NCI-H187 (cell line): ENCODE measurements at regions not wholly inside any gene's neighbourhood (a gene's known extent, or its start where the extent isn't known, plus 50 kb on each side); places are given as distances from the start of the nearest gene placed in this dataset.
"Not testable (repeated sequence)": the region's sequence is repeated elsewhere in the genome, so short reads cannot be mapped to it uniquely, and the experiment has no call there.

Source experiments
- DNase-seq, 2 experiments: peaks; one replicate each; lab custom pipeline; 2025; lab: John Stamatoyannopoulos, UW

DNA sequence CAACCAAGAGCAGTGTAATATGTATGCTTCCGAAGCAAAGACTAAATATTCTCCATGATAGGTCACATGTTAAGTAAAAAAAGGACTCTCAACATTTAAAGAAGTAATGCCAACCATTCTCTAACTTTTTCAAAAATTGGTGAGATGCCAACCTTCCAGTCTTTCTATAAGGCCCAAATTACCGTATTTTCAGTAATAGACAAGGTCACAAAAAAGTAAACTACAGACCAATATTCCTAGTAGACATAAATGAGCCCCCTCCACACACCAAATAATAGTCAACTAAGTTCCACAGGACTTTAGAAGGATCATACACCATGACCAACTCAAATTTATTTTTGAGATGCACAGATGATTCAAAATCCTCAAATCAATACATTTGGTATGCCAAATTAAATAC lies 867.4 kb downstream of the TMEM121 start:
- DNase-seq: no peak

DNA sequence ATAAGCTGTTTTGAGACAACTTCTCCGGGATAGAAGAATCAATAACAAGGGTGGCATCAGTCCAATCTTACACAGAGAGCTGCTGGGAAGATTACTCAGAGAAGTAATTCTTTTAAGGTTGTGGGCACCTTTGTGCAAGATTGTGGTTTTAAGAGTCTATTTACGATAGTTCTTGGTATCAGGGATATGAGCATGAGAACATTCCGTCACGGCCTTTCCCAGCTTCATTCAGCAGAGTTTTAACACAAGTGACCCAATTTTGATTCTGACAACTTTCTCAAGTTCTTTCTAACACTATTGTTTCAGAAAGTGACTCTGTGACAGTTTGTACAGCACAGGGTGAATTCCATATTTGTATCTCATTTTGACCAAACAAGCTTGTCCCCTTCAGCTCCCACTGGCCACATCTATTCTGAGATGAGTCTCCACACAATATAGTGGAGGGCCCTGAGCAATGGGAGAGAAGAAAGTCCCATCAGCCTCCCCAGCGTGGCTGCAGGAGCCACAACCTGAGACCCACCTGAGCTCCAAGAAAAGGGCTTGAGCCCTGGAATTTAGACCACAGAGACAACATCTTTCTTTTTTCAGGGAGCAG lies 869.2 kb downstream of the TMEM121 start:
- DNase-seq: no peak

- DNase-seq: peak in 1 of 2 experiments; percentile 47
Observed at GRCh38 chr14:106396999-106397398, 870.6 kb downstream of the TMEM121 start.

DNA sequence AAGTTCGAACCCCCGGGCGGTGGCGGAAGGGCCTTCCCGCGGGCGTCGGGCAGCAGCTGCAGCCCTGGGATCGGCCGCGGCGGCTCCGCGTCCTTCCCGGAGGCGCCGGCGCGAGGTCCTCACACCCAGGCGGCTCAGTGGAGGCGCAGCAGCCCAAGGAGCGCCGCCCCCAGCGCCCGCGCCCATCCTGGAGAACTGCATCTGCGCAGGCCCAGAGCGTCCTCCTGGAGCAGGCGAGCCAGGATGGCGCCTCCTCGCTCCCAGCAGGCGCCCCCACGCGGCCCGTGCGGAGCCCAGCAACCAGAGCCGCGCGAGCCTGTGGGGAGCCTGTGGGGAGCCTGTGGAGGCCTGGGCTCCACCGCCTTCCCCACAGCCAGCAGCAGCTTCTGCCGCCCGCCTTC lies 872.5 kb downstream of the TMEM121 start:
- not testable (repeated sequence) for DNase-seq

- DNase-seq: not testable (repeated sequence)
Observed at GRCh38 chr14:106401316-106401715, 874.9 kb downstream of the TMEM121 start.

DNA sequence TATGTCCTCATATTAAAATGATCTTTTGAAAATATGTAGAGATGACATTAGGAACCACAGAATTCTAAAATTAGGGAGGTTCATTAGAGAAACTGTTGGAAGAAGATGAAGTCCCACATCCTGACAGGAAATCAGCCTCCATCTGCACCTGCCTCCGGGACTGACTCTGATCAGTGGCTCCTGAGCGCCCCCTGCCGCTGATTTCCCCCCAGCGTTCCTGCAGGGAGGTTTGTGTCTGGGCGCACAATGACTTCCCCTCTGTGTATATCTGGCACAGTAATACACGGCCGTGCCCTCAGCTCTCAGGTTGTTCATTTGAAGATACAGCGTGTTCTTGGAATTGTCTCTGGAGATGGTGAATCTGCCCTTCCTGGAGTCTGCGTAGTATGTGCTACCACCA lies 883.8 kb downstream of the TMEM121 start:
- not testable (repeated sequence) for DNase-seq

DNA sequence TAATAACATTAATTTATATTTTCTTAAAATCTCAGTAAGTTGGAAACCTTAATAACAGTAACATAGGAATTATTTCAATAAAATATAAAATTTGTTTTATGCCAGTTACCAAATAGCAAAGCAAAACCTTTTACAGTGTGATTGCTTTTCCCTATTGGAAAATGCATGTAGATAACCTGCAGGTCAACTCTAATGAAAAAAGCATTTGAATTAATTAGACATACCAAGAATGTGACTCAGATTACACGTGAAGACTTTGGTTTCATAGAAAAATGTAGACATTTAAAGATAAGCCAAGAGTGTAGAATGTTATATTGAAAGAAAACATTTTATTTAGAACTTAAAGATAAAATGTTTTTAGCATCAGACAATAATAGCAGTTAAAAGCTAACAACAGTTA lies 888.1 kb downstream of the TMEM121 start:
- DNase-seq: no peak

DNA sequence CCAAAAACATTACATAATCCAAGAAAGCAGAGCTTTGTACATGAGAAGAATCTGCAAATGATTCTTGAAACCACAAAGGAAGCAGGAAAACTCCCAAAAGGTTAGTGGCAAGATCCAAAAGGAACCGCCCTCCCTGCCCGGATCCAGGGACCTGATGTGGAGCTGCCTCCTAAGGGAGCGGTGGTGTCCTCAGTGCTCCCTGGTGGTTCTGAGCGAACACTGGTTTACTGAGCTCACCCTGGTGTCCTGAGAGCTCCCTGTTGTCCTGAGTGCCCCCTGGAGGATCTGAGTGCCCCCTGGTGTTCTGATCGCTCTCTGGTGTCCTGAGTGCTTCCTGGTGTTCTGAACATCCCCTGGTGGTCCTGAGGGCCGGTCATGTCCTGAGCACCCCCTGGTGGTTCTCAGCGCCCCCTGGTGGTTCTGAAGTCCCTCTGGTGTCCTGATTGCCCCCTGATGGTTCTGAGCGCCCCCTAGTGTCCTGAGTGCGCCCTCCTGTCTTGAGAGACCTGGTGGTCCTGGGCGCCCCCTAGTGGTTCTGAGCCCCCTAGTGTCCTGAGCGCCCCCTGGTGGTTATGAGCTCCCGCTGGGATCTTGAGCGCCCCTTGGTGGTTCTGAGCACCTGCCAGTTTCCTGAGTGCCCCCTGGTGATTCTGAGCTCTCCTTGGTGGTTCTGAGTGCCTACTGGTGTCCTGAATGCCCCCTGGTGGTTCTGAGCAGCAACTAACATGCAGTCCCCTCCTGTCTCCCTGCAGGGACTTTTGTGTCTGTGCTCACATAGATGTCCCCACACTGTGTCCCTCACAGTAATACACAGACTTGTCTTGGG lies 891.1 kb downstream of the TMEM121 start:
- DNase-seq: peak in 1 of 2 experiments; percentile 28

DNA sequence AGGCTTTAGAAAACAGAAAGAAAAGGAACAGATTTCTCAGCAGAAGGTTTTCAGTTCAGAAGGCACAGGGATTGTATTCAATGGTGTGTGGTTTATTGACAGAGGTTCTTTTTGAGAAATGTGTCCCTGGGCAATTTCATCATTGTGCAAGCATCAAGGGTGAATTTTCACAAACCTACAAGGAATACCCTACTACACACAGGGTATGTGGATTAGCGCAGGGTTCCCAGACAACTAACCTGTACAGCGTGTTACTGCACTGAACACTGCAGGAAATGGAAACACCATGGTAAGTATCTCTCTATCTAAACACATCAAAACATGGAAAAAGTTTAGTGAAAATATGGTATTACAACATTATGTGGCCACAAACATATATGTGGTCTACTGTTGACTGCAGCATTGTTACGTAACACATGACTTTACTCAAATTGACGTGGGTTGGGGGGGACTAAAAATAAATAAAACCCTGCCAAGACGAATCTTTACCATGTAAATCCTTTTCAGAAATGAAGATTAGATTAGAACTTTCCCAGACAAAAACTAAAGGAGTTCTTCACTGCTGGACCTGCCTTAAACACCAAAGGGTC lies 893.1 kb downstream of the TMEM121 start:
- DNase-seq: no peak

- DNase-seq: peak in 1 of 2 experiments; percentile 24
Observed at GRCh38 chr14:106421431-106422033, 895.1 kb downstream of the TMEM121 start.

DNA sequence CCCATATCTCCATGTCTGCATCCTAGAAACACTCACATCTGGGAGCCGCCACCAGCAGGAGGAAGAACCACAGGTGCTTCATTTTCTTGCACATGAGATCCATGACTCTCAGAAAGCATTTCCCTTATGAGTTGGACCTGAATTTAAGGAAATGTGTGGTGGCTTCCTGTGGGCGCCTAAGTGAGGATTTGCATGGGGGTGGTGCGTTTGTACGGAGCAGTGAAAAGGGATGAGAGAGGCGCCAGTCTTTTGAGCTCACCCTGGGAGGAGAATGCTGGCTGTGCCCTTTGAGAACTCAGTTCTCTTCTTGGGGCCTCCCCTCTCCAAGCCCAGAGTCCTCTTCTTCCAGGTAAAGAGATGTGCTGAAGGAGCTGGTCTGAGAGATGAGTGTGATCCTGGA lies 895.7 kb downstream of the TMEM121 start:
- no peak for DNase-seq

- not testable (repeated sequence) for DNase-seq
Observed at GRCh38 chr14:106425150-106425549, 898.8 kb downstream of the TMEM121 start.

- DNase-seq: peak in 1 of 2 experiments; percentile 64
Observed at GRCh38 chr14:106436310-106436905, 910.0 kb downstream of the TMEM121 start.

- DNase-seq: peak in 1 of 2 experiments; percentile 48
Observed at GRCh38 chr14:106442857-106443256, 916.5 kb downstream of the TMEM121 start.

DNA sequence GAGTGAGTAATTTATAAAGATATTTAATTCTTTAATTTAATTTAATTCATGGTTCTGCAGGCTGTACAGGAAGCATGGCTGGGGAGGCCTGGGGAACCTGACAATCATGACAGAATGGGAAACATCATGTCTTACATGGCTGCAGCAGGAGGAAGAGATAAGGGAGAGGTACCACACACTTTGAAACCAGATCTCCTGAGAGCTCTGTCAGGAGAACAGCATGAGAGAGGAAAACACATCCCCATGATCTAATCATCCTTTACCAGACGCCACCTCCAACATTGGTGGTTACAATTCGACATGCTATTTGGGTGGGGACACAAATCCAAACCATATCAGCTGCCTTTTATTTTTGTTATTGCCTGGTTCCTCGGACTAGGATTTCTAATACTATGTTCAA lies 928.6 kb downstream of the TMEM121 start:
- DNase-seq: no peak

DNA sequence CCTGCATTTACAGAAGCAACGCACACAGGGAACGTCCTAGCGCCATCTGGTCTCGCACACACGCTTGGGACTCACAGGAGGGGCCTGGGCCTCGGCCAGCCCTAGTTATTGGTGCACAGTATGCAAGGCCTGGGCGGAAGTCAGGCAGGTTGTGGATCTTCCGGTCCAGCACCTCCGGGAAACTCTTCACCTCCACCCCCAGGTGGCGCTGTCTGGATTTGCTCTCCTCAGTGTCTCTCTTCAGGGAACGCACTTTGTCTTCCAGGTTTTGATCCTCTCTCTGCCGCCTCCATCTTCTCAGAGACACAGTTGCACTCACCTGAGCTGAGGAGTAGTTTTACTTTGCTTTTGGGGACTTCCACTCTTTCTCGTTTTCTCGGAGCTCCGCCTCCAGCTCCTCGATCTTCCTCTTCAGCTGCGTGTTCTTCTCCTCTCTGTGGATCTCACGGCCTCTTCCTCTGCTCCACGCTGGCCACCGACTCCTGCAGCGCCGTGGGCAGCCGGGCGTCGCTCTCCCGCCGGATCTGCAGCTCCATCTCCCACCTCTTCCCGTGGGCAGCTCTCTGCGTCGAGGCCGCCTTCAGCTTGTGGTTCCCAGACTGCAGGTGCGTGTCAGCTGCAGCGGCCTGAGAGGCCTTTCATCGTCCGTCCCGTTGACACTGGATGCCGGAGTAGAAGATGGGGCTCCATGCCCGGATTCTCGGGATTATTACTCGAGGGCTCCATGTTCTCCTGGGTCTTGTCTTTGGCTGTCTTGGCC lies 933.8 kb downstream of the TMEM121 start:
- no peak for DNase-seq

DNA sequence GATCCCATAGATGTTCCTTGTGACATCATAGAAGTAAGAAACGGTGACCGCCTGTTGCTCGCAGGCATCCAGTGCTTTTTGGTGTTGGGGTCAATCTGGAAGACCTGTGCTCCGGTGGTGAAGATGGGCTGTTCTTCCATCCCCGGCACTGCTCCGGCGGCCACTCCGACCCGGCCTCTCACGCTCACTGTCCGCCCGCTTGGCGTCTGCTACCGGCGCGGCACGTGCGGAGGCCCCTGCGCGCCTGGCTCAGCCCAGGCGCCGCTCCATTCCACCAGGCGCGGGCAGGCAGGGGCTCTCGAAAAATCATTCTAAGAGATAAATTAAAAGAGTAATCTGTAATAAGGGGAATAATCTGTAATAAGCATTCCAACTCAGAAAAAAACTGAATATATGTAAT lies 934.5 kb downstream of the TMEM121 start:
- no peak for DNase-seq

DNA sequence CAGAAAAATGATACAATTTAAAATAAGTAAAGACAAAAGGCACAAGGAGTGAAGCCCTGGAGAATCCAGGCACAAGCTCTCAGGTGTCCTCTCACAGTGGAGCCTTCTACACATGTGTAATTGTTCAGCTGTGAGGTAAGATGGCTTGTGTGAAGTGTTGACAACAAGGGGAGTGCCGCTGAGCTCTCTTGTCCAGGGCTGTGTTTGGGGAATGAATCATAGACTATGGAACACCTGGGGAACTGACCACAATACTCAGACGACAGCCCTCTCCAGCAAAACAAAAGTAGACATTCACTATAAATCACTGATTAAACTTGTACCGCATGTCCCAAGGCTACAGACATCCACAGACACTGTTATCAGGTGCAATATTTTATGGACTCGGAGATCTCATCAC lies 940.1 kb downstream of the TMEM121 start:
- peak; percentile 43 to 66 for DNase-seq

DNA sequence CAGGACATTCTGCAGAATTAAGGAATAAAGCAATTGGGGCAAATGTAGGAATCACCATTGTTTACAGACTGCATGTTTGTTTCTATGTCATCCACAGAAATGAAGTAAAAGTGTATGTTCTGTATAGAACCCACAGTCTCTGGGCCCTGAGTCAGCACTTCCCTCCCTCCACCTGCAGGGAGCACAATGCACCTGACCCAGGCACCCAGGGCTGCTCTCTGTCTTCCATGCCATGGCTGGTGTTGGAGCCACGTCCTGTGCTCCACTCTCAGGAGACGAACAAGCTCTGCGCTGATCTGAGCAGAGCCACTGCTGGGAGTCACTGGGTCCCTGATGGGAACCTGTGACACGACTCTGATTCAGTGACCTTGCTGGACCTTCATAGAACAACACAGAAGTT lies 942.5 kb downstream of the TMEM121 start:
- DNase-seq: not testable (repeated sequence)

GRCh38 chr14:106470028-106470427 lies 943.6 kb downstream of the TMEM121 start:
- DNase-seq: not testable (repeated sequence)

DNA sequence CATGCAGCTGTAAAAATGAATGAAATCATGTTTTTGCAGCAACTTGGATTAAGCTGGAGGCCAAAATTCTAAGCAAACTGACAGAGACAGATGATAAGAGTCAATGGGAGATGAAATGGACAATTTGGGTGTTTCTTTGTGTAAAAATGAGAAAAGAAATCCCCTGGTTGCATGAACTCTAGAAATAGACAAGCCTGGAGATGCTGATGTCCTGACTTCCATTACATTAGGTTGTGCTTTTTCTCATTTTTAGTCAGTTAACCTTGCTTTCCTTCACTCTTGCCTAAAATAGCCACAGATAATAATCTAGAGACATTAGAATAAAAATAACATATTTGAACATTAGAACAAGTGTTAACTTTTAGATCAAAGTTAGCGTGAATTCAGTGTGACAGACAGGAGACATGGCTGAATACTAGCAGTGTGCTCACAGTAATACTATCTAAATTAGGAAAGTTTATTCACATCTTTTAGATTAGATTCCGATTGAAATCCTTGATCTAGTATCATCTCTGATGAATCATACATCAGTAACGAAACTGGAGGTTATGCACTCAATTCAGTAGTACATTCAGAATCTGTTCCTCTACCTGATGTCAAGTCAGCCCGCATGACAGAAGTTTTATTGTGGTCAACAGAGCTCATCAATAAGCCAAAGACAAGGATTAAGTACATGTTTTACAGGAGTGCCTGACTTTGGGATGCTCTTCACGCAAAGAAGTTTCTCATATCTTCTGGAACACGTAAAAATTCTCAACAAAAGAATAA lies 948.1 kb downstream of the TMEM121 start:
- not testable (repeated sequence) for DNase-seq
